A549 (cell line): ENCODE measurements at regions not wholly inside any gene's neighbourhood (a gene's known extent, or its start where the extent isn't known, plus 50 kb on each side); places are given as distances from the start of the nearest gene placed in this dataset.

Experiments
- ATAC-seq, 2 experiments: fragments of 200-7000 bp in 1 of 2; fragments of >200 bp in 1 of 2; cut with Nextera tagmentation in 1 of 2; cut with Tn5 transposase in 1 of 2; 3 replicates each; pipeline versions ENCODE4 v1.8.0 to v1.9.1; 2018 to 2020; ENCODE audit warnings: mild to moderate bottlenecking in 1 of 2, moderate library complexity in 1 of 2
- CTCF ChIA-PET: fragments of 300-600 bp; sonication (Branson Sonifier 250); formaldehyde crosslinking; extraction: SDS; loops from one replicate; lab custom pipeline; 2021; ENCODE audit warnings: antibody characterized with exemption, inconsistent platforms; lab: Yijun Ruan, JAX
- POLR2A ChIA-PET: fragments of 350-600 bp; formaldehyde crosslinking; extraction: SDS; loops from one replicate; lab custom pipeline; 2021; ENCODE audit warnings: antibody characterized with exemption, inconsistent platforms; lab: Yijun Ruan, JAX
- DNase-seq, 2 experiments: peaks; one replicate each; pipeline versions ENCODE4 v3.0.0 to v3.0.0-alpha.2; 2011 to 2016; ENCODE audit warnings: low read depth in 1 of 2, low spot score in 1 of 2
- FAIRE-seq: peaks from 2 replicates; lab custom pipeline; 2011; peaks lifted over from hg19 to GRCh38; lab: Jason Lieb, UNC
- H3K27ac ChIP-seq, 2 experiments: fragments of >200 bp; sonication (Bioruptor Twin); formaldehyde crosslinking; 3 replicates each; pipeline ENCODE4 v1.5.1; 2016 to 2017
- H3K4me1 ChIP-seq: fragments of >200 bp; sonication (Bioruptor Twin); formaldehyde crosslinking; 3 replicates; pipeline ENCODE4 v1.6.1; 2016
- H3K4me2 ChIP-seq: fragments of >200 bp; sonication (Bioruptor Twin); formaldehyde crosslinking; 3 replicates; pipeline ENCODE4 v1.6.1; 2016
- H3K4me3 ChIP-seq: fragments of >200 bp; sonication (Bioruptor Twin); formaldehyde crosslinking; 3 replicates; pipeline ENCODE4 v1.5.1; 2016
- H3K9me3 ChIP-seq: fragments of >200 bp; sonication (Bioruptor Twin); formaldehyde crosslinking; 3 replicates; pipeline ENCODE4 v1.6.1; 2016
- BHLHE40 ChIP-seq: IDR thresholded peaks from 2 replicates; pipeline ENCODE4 v1.6.1; 2012; ENCODE audit warnings: low read depth, low read length, inconsistent platforms
- EHF ChIP-seq: fragments of 250-450 bp; sonication (Bioruptor Pico); IDR thresholded peaks from 2 replicates; pipeline ENCODE4 v1.5.0; 2020; ENCODE audit warnings: mild to moderate bottlenecking
- EHMT2 ChIP-seq: fragments of 200-600 bp; sonication (generic); IDR thresholded peaks from 2 replicates; pipeline ENCODE4 v1.6.1; 2016; ENCODE audit warnings: antibody characterized with exemption, low read depth, mild to moderate bottlenecking, moderate library complexity
- FOSL2 ChIP-seq, 2 experiments: fragments of 450-650 bp in 1 of 2; fragments of >200 bp in 1 of 2; sonication (Bioruptor Twin) in 1 of 2; formaldehyde crosslinking; IDR thresholded peaks; 2 replicates each; pipeline versions ENCODE4 v1.5.0 to v1.6.1; 2016 to 2020; ENCODE audit warnings: mild to moderate bottlenecking in 1 of 2, moderate library complexity in 1 of 2
- FOXS1 ChIP-seq: fragments of 250-450 bp; sonication (Bioruptor Pico); IDR thresholded peaks from 2 replicates; pipeline ENCODE4 v1.5.0; 2020; ENCODE audit warnings: mild to moderate bottlenecking, moderate library complexity
- HDAC2 ChIP-seq: fragments of 200-600 bp; sonication (generic); IDR thresholded peaks from 2 replicates; pipeline ENCODE4 v1.6.1; 2016
- HEYL ChIP-seq: fragments of 250-450 bp; sonication (Bioruptor Pico); IDR thresholded peaks from 2 replicates; pipeline ENCODE4 v1.8.0; 2021; ENCODE audit warnings: mild to moderate bottlenecking, moderate library complexity
- JUN ChIP-seq, 2 experiments: fragments of >200 bp; sonication (Bioruptor Twin); formaldehyde crosslinking; IDR thresholded peaks; 2 replicates in 1 of 2; 3 replicates in 1 of 2; pipeline ENCODE4 v1.6.1; 2016 to 2017
- KDM1A ChIP-seq: fragments of 200-600 bp; sonication (generic); IDR thresholded peaks from 2 replicates; pipeline ENCODE4 v1.6.1; 2016; ENCODE audit warnings: low read depth, mild to moderate bottlenecking
- KDM5A ChIP-seq: fragments of 200-600 bp; sonication (generic); IDR thresholded peaks from 2 replicates; pipeline ENCODE4 v1.6.1; 2016; ENCODE audit warnings: antibody characterized with exemption, mild to moderate bottlenecking
- MAFK ChIP-seq: fragments of 450-650 bp; IDR thresholded peaks from 2 replicates; pipeline ENCODE4 v1.6.1; 2014; ENCODE audit not compliant: partially characterized antibody
- MYC ChIP-seq: IDR thresholded peaks from 2 replicates; pipeline ENCODE4 v1.6.1; 2012; ENCODE audit warnings: mild to moderate bottlenecking, inconsistent platforms, low read length, improper control_type of control experiment, borderline replicate concordance
- NPAS2 ChIP-seq: fragments of 250-450 bp; sonication (Bioruptor Pico); IDR thresholded peaks from 2 replicates; pipeline ENCODE4 v1.8.0; 2022; ENCODE audit warnings: mild to moderate bottlenecking, moderate library complexity, borderline replicate concordance
- NR3C1 ChIP-seq: fragments of >200 bp; sonication (Bioruptor Twin); formaldehyde crosslinking; IDR thresholded peaks from 3 replicates; pipeline ENCODE4 v1.6.1; 2017
- POLR2AphosphoS2 ChIP-seq: conservative IDR thresholded peaks from 2 replicates; pipeline ENCODE4 v1.6.1; 2012; ENCODE audit warnings: low read length, improper control_type of control experiment, inconsistent platforms
- RAD21 ChIP-seq, 2 experiments: fragments of >200 bp in 1 of 2; sonication (Bioruptor Twin) in 1 of 2; formaldehyde crosslinking in 1 of 2; IDR thresholded peaks in 1 of 2; conservative IDR thresholded peaks in 1 of 2; 2 replicates in 1 of 2; 3 replicates in 1 of 2; pipeline ENCODE4 v1.6.1; 2012 to 2018; ENCODE audit warnings: inconsistent platforms in 1 of 2
- RNF2 ChIP-seq: fragments of 200-600 bp; sonication (generic); IDR thresholded peaks from 2 replicates; pipeline ENCODE4 v1.6.1; 2016; ENCODE audit warnings: low read depth, mild to moderate bottlenecking, antibody characterized with exemption, moderate library complexity, borderline replicate concordance
- SMC3 ChIP-seq: fragments of >200 bp; sonication (Bioruptor Twin); formaldehyde crosslinking; IDR thresholded peaks from 3 replicates; pipeline ENCODE4 v1.6.1; 2018; ENCODE audit warnings: inconsistent platforms
- ZSCAN20 ChIP-seq: fragments of 250-450 bp; sonication (Bioruptor Pico); IDR thresholded peaks from 2 replicates; pipeline ENCODE4 v1.8.0; 2022; ENCODE audit warnings: mild to moderate bottlenecking, moderate library complexity
- WGBS: methylation state at CpG from one replicate; pipeline ENCODE4 v1.1.6; 2017; ENCODE audit errors: missing lambda C conversion rate; 5-methylcytosine and 5-hydroxymethylcytosine counted together
- TF ChIP-seq, protein P1 (sequence below): fragments of 250-450 bp; sonication (Bioruptor Pico); IDR thresholded peaks from 2 replicates; pipeline ENCODE4 v1.5.0; 2021; ENCODE audit warnings: mild to moderate bottlenecking, moderate library complexity, borderline replicate concordance
- TF ChIP-seq, protein P2 (sequence below): IDR thresholded peaks from 2 replicates; pipeline ENCODE4 v1.6.1; 2012
- TF ChIP-seq, protein P3 (sequence below): fragments of >200 bp; sonication (Bioruptor Twin); formaldehyde crosslinking; IDR thresholded peaks from 2 replicates; pipeline ENCODE4 v1.6.1; 2016
- TF ChIP-seq, protein P4 (sequence below): fragments of 150-350 bp; IDR thresholded peaks from 2 replicates; pipeline ENCODE4 v1.6.1; 2014; ENCODE audit warnings: low read depth, mild to moderate bottlenecking, low read length

DNA sequence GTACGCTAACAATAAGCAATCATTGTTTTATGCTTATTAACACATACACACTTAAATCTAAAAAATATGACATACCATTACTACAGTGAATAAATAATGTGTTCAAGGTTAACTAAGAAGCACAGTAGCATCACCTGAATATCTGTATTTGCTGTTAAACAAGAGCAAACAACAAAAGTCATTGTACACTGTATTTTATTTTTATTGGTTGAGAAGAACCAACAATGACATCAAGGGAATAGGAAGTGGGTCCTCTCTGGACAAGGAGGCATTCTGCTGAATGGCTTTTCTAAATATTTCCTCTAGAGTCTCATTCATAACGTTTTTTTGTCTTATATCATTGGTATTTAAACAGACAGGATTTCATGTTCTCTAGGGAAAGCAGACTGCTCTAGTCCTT is 460.4 kb downstream of the CDH9 start:
- no peak for ATAC-seq

DNA sequence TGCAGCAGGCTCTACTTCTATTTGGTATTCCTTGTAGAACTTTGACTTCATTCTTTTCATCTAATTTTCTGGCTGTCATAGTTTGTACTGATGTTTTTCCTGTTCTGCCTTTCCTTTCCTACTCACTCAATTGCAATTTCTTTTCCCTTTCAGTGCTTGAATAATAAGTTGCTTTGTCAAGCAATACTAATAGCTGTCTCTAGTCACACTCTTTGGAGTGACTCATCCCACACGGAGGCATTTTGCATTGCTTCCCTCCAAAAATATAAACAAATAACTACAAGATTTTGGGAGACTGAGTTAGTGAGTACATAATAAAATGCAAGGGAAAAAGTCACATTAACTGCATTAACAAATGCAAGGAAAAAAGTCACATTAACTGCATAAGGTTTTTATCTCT is 465.9 kb downstream of the CDH9 start:
- FAIRE-seq, result no peak
- DNase-seq, result no peak
- no peak overlapping the region for H3K27ac ChIP-seq
- POLR2A ChIA-PET, result no interaction called here
- ATAC-seq, result no peak
- no peaks in the 10 kb centered on the region for H3K4me1 ChIP-seq
- no peak overlapping the region for H3K4me2 ChIP-seq
- TF ChIP-seq EHMT2 (no peak), KDM5A (no peak), FOSL2 (IDR thresholded peaks at IDR 0.05) (no peak), FOSL2 (CRISPR knock-in tag; IDR thresholded peaks at IDR 0.05) (0 out of 2 replicates have a peak, but pooled peaks have one; percentile 3)
- no peaks in the 10 kb centered on the region for H3K9me3 ChIP-seq
- H3K4me3 ChIP-seq, result no peak overlapping the region
- CTCF ChIA-PET, result no interaction called here
- 16% methylated on average over 1 of the region's 1 CpG for WGBS

More for the DNA sequence above, 460.4 kb downstream of the CDH9 start:
- FAIRE-seq (peak; percentile 80), DNase-seq (no peak)
- POLR2A ChIA-PET, result no interaction called here
- Histone ChIP-seq H3K27ac (no peak overlapping the region), H3K4me1 (no peaks in the 10 kb centered on the region), H3K4me3 (no peak overlapping the region), H3K9me3 (no peaks in the 10 kb centered on the region), H3K4me2 (no peak overlapping the region)
- TF ChIP-seq HEYL (no peak), POLR2AphosphoS2 (no peak), MAFK (no peak), ZSCAN20 (CRISPR knock-in tag) (no peak), KDM5A (no peak), BHLHE40 (no peak), EHF (CRISPR knock-in tag) (no peak), RAD21 (conservative IDR thresholded peaks at IDR 0.05 in 1 of 2, IDR thresholded peaks at IDR 0.05 in 1 of 2) (no peak)
- TF ChIP-seq, protein P1, sequence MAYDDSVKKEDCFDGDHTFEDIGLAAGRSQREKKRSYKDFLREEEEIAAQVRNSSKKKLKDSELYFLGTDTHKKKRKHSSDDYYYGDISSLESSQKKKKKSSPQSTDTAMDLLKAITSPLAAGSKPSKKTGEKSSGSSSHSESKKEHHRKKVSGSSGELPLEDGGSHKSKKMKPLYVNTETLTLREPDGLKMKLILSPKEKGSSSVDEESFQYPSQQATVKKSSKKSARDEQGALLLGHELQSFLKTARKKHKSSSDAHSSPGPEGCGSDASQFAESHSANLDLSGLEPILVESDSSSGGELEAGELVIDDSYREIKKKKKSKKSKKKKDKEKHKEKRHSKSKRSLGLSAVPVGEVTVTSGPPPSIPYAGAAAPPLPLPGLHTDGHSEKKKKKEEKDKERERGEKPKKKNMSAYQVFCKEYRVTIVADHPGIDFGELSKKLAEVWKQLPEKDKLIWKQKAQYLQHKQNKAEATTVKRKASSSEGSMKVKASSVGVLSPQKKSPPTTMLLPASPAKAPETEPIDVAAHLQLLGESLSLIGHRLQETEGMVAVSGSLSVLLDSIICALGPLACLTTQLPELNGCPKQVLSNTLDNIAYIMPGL, result no peak
- TF ChIP-seq, protein P2, sequence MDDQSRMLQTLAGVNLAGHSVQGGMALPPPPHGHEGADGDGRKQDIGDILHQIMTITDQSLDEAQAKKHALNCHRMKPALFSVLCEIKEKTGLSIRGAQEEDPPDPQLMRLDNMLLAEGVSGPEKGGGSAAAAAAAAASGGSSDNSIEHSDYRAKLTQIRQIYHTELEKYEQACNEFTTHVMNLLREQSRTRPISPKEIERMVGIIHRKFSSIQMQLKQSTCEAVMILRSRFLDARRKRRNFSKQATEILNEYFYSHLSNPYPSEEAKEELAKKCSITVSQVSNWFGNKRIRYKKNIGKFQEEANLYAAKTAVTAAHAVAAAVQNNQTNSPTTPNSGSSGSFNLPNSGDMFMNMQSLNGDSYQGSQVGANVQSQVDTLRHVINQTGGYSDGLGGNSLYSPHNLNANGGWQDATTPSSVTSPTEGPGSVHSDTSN, result no peak
- TF ChIP-seq, protein P3, sequence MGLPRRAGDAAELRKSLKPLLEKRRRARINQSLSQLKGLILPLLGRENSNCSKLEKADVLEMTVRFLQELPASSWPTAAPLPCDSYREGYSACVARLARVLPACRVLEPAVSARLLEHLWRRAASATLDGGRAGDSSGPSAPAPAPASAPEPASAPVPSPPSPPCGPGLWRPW, result no peak
- TF ChIP-seq, protein P4, sequence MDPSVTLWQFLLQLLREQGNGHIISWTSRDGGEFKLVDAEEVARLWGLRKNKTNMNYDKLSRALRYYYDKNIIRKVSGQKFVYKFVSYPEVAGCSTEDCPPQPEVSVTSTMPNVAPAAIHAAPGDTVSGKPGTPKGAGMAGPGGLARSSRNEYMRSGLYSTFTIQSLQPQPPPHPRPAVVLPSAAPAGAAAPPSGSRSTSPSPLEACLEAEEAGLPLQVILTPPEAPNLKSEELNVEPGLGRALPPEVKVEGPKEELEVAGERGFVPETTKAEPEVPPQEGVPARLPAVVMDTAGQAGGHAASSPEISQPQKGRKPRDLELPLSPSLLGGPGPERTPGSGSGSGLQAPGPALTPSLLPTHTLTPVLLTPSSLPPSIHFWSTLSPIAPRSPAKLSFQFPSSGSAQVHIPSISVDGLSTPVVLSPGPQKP, result no peak
- 27% methylated on average over 2 of the region's 2 CpGs for WGBS
- CTCF ChIA-PET, result no interaction called here

DNA sequence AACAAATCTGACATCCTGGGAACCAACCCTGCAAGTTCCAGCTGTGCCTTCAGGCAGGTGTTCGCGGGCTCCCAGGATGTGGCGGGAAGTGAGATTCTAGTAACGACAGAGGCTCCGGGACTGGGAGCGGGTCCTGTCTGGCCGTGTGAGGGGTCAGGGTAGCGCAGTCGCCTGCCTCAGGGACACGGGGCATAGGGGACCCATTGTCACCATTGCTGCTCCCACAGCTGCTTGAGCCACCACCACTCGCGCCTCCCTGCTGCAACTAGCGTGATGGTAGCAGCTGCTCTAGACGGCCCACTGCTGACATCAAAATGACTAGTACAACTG is 468.5 kb downstream of the CDH9 start:
- 75% methylated on average over 10 of the region's 14 CpGs for WGBS
- H3K27ac ChIP-seq, result no peak overlapping the region
- CTCF ChIA-PET, result no interaction called here
- no peak overlapping the region for H3K4me2 ChIP-seq
- 0 out of 3 replicates have a peak, but pooled peaks cover 3% of the 10 kb centered on the region for H3K9me3 ChIP-seq
- H3K4me3 ChIP-seq, result no peak overlapping the region
- FAIRE-seq (no peak), ATAC-seq (no peak), DNase-seq (no peak)
- no peaks in the 10 kb centered on the region for H3K4me1 ChIP-seq
- TF ChIP-seq NPAS2 (CRISPR knock-in tag) (no peak), RNF2 (no peak), MYC (no peak), KDM1A (no peak), NR3C1 (no peak), SMC3 (no peak), JUN (IDR thresholded peaks at IDR 0.05) (no peak), HDAC2 (no peak), ZSCAN20 (CRISPR knock-in tag) (no peak), FOXS1 (CRISPR knock-in tag) (no peak)
- TF ChIP-seq, protein P4, result no peak
- POLR2A ChIA-PET, result no interaction called here
